SH-SY5Y (cell line): ENCODE measurements at regions not wholly inside any gene's neighbourhood (a gene's known extent, or its start where the extent isn't known, plus 50 kb on each side); places are given as distances from the start of the nearest gene placed in this dataset.

Experiments
- GATA2 ChIP-seq: IDR thresholded peaks from 2 replicates; pipeline ENCODE4 v1.6.1; 2011; ENCODE audit warnings: mild to moderate bottlenecking, low read depth, low read length
- GATA3 ChIP-seq: IDR thresholded peaks from 2 replicates; pipeline ENCODE4 v1.6.1; 2011; ENCODE audit warnings: low read depth, mild to moderate bottlenecking, low read length, moderate library complexity

DNA sequence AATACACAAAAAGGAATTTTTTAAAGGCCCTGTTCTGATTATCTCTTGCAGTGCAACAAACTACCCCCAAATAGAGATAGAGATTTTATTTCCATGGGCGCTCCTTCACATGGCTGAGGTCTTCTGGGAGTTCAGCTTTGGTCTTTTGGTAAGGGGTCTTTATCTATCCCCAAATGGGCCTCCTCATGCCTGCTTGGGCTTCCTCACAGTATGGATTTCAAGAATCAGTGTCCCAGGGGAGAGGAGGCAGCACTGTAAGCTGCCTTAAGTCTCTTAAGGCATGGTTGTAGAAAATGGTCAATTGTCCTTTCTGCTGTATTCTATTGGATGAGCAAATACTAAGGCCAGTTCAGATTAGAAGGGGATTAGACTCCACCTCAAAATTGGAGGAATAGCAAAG, 966.2 kb downstream of the TYW1 start:
- TF ChIP-seq GATA3 (no peak), GATA2 (no peak)

GRCh38 chr7:67976490-67976889, 979.9 kb downstream of the TYW1 start:
- TF ChIP-seq GATA2 (no peak), GATA3 (no peak)

DNA sequence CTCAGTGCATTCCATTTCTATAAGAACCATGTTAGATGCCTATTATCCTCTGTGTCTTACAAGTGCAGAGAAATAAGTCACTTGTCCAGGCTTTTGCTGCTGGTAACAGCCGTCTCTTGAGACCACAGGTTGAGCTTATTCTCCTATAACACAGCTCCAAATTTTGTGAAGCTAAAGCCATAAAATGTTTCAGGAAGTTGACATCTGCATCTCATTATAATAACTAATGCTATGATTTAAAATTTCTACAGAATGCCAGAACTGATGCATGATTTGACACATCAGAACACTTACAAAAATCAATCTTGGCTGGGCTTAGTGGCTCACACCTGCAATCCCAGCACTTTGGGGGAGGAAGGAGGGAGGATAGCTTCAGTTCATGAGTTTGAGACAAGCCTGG, 986.9 kb downstream of the TYW1 start:
- no peak for TF ChIP-seq GATA3
- TF ChIP-seq GATA2, result no peak

DNA sequence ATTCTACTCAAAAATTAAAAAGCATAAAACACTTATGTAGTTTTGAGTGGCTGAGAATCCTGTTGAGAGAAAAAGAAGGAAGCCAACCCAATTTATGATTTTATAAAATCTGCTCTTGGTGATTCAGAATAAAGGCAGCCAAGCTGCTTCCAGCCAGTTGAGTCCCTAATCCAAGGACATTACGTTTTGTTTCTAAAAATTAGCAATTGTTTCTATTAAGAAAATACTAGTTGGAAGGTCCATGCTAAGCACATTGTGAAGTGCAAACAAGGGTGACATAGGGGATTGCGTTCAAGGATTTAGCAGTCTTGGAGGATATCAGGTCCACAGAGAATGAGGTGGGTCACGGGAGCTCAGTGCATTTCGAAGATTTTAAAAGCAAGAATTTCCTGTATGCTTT, 987.7 kb downstream of the TYW1 start:
- TF ChIP-seq GATA2 (no peak), GATA3 (no peak)

DNA sequence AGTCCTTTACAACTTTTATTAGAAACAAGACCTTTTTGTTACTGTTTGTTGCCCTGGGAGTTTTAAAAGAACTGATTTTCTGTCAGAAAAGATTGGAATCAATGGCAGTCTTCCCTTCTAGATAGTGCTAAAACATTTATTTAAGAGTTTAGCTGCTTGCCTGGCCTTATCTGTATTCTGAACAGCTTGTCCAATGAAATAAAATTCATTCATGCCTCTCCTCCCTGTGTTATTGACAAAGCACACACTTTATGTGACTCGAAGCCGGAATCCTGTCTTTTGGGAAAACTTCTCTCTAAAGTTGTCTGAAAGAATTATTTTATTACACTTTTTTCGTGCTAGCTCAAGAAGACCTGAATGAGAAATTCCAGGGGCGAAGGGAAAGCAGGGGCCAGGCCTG, 992.5 kb downstream of the TYW1 start:
- no peak for TF ChIP-seq GATA3
- no peak for TF ChIP-seq GATA2

DNA sequence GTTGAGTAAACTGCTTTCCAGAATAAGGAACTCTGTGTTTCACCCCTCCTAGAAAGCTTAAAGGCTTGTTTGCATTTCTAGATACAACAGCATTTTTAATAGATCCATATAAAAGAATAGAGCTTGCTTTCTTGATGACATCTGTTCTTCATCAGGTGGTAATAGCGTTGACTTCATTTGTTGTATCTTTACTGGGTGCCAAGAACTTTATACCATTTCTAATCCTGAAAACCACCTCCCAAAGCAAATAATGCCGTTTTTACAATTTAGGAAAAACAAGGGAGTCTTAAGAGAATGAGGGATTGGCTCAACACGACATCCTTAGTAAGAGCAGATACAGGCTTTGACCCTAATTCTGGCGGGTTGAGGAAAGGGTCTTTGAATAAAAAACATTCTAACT, 993.4 kb downstream of the TYW1 start:
- no peak for TF ChIP-seq GATA3
- no peak for TF ChIP-seq GATA2

DNA sequence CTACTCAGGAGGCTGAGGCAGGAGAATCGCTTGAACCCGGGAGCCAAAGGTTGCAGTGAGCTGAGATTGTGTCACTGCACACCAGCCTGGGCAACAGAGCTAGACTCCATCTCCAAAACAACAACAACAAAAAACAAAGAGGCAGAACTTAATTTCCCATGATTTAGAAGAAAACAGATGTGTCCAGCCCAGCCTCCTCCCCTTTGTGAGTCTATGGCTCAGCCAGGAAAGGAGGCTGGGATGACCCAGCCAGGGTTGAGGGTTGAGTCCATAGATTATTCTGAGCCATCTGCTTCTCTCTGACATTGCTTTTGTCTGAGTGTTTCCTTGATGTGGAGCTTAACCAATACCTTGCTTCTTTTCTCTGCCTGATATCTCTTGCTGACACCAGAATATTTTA, 994.1 kb downstream of the TYW1 start:
- no peak for TF ChIP-seq GATA3
- TF ChIP-seq GATA2, result no peak

GRCh38 chr7:67992287-67992686, 995.7 kb downstream of the TYW1 start:
- TF ChIP-seq GATA2, result no peak
- no peak for TF ChIP-seq GATA3

- TF ChIP-seq GATA3, result no peak
- no peak for TF ChIP-seq GATA2
Observed at GRCh38 chr7:68005992-68006391, 1009.4 kb downstream of the TYW1 start.

DNA sequence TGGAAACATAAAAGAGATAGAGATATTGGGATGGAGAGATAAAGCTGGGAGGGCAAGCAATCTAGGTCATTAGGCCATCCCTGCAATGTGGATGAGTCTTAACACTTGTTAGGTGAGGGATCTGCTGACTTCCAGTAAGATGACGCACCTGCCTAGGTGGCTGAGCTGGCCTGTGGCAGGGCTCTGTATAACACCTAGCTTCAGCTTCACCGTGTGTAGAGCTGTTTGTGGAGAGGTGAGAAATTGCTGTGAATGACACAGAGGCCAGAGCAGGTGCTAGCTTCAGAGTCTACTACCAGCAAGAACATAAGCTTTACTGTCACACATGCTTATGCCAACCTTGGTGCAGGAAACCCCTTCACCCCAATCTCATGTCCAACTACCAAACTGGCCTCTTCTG, 1010.0 kb downstream of the TYW1 start:
- TF ChIP-seq GATA3 (no peak), GATA2 (no peak)

GRCh38 chr7:68009716-68010115, 1013.1 kb downstream of the TYW1 start:
- no peak for TF ChIP-seq GATA3
- no peak for TF ChIP-seq GATA2

DNA sequence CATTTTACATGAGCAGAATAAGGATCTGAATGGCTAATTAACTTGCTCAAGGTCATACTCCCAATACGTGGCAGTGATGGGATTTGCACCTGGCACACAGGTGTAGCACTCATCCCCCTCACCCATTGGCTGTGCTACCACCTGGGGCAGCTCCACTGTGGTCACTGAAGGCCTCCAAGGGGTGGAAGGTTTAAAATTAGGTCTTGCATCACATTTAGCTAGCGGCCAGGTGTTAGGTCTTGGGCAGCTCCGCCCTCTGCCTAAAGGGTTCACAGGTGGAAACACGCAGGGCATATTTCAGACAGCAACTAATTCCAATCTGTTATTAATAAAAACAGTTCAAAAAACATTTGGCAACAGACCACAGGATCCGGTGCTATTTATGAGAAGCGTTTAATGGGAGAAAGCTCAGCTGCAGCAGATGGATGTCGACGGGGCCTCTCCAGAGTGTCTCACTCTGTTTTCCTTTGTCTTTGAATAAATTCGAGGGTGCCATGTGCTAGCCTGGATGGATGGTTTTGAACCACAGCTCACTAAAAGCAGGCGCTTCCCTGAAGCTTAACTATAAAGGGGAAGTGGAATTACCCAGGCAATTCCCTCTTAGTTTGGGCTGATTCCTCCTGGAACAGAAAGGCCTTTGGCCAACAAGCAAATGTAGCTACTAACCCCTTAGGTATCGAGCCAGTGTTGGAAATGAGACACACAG, 1017.6 kb downstream of the TYW1 start:
- TF ChIP-seq GATA2 (no peak), GATA3 (no peak)

GRCh38 chr7:68015122-68015977, 1018.7 kb downstream of the TYW1 start:
- TF ChIP-seq GATA3 (no peak), GATA2 (peak; percentile 43)

DNA sequence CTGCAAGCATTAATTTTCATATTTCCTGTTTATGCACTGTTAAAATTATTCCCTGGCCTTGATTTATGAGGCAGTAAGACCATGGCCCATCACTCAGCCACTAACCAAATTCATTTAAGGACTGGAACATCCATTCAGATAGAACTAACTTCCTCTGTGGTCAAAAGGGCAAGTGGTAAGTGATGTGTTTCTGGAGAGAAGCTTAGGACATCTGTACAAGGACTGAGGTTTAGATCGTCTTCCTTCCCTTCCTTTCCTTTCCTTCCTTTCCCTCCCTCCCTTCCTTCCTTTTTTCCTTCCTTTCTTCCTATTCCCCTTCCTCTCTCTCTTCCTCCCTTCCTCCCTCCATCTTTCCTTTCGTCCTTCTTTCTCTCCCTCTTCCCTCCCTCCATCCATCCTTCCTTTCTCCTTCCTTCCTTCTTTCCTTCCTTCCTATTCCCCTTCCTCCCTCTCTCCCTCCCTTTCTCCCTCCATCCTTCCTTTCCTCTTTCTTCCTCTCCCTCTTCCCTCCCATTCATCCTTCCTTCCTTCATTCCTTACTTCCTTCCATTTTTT, 1019.4 kb downstream of the TYW1 start:
- no peak for TF ChIP-seq GATA3

- TF ChIP-seq GATA2 (no peak), GATA3 (no peak)
Observed at GRCh38 chr7:68020102-68020501, 1023.5 kb downstream of the TYW1 start.

- no peak for TF ChIP-seq GATA3
- TF ChIP-seq GATA2, result no peak
Observed at GRCh38 chr7:68025369-68025768, 1028.7 kb downstream of the TYW1 start.
